ENCODE measurements at regions not wholly inside any gene's neighbourhood (a gene's known extent, or its start where the extent isn't known, plus 50 kb on each side); places are given as distances from the start of the nearest gene placed in this dataset.

GRCh38 chr18:68400889-68401288 lies 314.0 kb downstream of the TMX3 start:
- TF ChIP-seq POLR2A (IDR thresholded peaks at IDR 0.05) (no peak), CTCF (IDR thresholded peaks at IDR 0.05) (no peak), EP300 (IDR thresholded peaks at IDR 0.05) (no peak)

Data from ovary (tissue), 3 donors.